ENCODE measurements at regions not wholly inside any gene's neighbourhood (a gene's known extent, or its start where the extent isn't known, plus 50 kb on each side); places are given as distances from the start of the nearest gene placed in this dataset.

- in situ Hi-C loops (cut with MboI; ENCODE audit: low sequenced_read_pairs, unreplicated experiment): no loop called here
- TF ChIP-seq, protein P1, sequence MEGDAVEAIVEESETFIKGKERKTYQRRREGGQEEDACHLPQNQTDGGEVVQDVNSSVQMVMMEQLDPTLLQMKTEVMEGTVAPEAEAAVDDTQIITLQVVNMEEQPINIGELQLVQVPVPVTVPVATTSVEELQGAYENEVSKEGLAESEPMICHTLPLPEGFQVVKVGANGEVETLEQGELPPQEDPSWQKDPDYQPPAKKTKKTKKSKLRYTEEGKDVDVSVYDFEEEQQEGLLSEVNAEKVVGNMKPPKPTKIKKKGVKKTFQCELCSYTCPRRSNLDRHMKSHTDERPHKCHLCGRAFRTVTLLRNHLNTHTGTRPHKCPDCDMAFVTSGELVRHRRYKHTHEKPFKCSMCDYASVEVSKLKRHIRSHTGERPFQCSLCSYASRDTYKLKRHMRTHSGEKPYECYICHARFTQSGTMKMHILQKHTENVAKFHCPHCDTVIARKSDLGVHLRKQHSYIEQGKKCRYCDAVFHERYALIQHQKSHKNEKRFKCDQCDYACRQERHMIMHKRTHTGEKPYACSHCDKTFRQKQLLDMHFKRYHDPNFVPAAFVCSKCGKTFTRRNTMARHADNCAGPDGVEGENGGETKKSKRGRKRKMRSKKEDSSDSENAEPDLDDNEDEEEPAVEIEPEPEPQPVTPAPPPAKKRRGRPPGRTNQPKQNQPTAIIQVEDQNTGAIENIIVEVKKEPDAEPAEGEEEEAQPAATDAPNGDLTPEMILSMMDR (IDR thresholded peaks at IDR 0.05; ENCODE audit: borderline replicate concordance, control extremely low read depth, extremely low read depth, insufficient read depth, missing control alignments): no peak
- DNase-seq (ENCODE audit: low spot score): no peak
Observed at GRCh38 chr6:100322886-100323285, 141.8 kb downstream of the SIM1 start.

DNA sequence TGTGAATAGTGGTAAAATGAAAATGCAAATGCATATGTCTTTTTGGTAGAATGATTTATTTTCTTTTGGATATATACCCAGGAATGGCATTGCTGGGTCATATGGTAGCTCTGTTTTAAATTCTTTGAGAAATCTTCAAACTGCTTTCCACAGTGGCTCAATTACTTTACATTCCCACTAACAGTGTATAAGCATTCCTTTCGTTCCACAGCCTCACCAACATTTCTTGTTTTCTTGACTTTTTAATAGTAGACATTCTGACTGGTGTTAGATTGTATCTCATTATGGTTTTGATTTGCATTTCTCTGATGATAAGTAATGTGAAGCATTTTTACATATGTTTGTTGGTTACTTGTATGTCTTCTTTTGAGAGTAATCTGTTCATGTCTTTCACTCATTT lies 144.0 kb downstream of the SIM1 start:
- TF ChIP-seq, protein P1 (IDR thresholded peaks at IDR 0.05; ENCODE audit: borderline replicate concordance, control extremely low read depth, extremely low read depth, insufficient read depth, missing control alignments): no peak
- in situ Hi-C loops (cut with MboI; ENCODE audit: low sequenced_read_pairs, unreplicated experiment): no loop called here

DNA sequence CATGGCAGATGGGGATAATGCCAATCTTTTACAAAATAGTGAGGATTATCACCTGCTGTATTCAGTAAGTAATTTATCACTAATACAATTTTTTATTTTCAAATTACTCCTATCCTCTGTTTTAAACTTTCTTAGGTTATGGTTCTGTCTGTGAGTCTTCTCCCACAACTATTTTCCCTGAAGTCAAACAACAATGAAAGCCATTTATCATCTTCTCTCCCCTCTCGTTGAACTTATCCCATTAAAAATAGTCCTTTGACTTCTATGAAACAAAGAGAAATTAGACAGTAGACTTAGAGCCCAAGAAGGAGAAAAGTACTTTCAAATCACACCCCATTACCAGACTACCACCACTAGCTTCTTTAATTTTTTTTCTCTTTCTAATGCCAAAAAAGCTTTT lies 147.7 kb downstream of the SIM1 start:
- no peak for DNase-seq (ENCODE audit: low spot score)
- in situ Hi-C loops (cut with MboI; ENCODE audit: low sequenced_read_pairs, unreplicated experiment): no loop called here
- TF ChIP-seq, protein P1 (IDR thresholded peaks at IDR 0.05; ENCODE audit: borderline replicate concordance, control extremely low read depth, extremely low read depth, insufficient read depth, missing control alignments): no peak

More for the DNA sequence above, 144.0 kb downstream of the SIM1 start:
- DNase-seq (ENCODE audit: low spot score): no peak

GRCh38 chr6:100314186-100314585 lies 150.5 kb downstream of the SIM1 start:
- in situ Hi-C loops (cut with MboI; ENCODE audit: low sequenced_read_pairs, unreplicated experiment): no loop called here
- DNase-seq (ENCODE audit: low spot score): no peak

DNA sequence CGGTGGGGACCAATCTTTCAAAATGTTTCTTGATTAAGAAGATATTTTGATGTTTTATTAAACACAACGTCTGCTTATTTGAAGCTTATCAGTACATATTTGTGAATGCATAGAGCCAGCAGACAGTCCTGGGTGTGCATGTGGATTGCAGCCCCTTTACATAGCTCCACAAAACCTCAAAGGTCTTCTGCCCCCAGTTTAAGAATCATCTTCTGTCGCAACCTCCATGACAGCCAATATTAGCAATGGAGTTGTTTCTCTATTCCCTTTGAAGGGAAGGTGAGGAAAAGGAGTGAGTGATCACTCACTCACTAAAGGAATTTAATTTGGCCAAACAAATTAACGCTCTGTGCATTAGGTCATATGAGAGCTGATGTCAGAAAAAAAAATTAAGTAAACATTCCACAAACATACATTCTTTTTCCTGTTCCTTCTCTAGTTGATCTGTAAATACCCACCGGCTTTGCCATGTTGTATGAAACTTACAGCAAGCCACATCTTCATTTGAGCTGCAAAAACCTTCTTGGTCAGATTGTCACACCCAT lies 152.9 kb downstream of the SIM1 start:
- in situ Hi-C loops (cut with MboI; ENCODE audit: low sequenced_read_pairs, unreplicated experiment): no loop called here
- no peak for DNase-seq (ENCODE audit: low spot score)
- TF ChIP-seq, protein P1 (IDR thresholded peaks at IDR 0.05; ENCODE audit: borderline replicate concordance, control extremely low read depth, extremely low read depth, insufficient read depth, missing control alignments): no peak

More at GRCh38 chr6:100314186-100314585, 150.5 kb downstream of the SIM1 start:
- TF ChIP-seq, protein P1 (IDR thresholded peaks at IDR 0.05; ENCODE audit: borderline replicate concordance, control extremely low read depth, extremely low read depth, insufficient read depth, missing control alignments): no peak

DNA sequence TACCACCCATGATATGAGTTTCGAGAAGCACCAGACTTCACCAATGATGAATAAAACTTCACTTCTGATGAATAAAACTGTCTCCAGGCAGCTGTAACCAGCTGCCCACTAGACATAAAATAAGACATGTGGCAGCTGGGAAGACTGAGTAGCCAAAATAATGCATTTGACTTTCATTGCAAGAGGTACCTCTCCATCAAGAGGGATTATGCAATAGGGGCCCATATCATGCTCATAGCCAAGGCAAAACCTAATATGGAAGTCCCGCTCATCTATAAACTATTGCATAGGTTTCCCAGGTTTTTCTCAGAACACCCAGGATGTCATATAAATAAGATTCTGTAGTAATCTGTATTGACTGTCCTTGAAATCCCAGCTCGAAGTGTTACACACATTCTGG lies 155.5 kb downstream of the SIM1 start:
- DNase-seq (ENCODE audit: low spot score): no peak
- TF ChIP-seq, protein P1 (IDR thresholded peaks at IDR 0.05; ENCODE audit: borderline replicate concordance, control extremely low read depth, extremely low read depth, insufficient read depth, missing control alignments): no peak
- in situ Hi-C loops (cut with MboI; ENCODE audit: low sequenced_read_pairs, unreplicated experiment): no loop called here
